GM06990 (cell line): ENCODE measurements at regions not wholly inside any gene's neighbourhood (a gene's known extent, or its start where the extent isn't known, plus 50 kb on each side); places are given as distances from the start of the nearest gene placed in this dataset.

Experiments used
- DNase-seq: peaks from one replicate; pipeline ENCODE4 v3.0.0-alpha.2; 2011; ENCODE audit not compliant: insufficient read length; ENCODE audit errors: extremely low read depth
- H3K27me3 ChIP-seq: replicated peaks from 2 replicates; pipeline ENCODE4 v1.6.0; 2011; ENCODE audit warnings: low read length; ENCODE audit not compliant: control insufficient read depth, insufficient read depth
- H3K36me3 ChIP-seq: 2 replicates; pipeline ENCODE4 v1.5.1; 2011; ENCODE audit warnings: low read length; ENCODE audit not compliant: control insufficient read depth, insufficient read depth
- H3K4me3 ChIP-seq: replicated peaks from 2 replicates; pipeline ENCODE4 v1.5.1; 2011; ENCODE audit warnings: low read depth, mild to moderate bottlenecking, control low read depth, low read length
- CTCF ChIP-seq: IDR thresholded peaks from 2 replicates; pipeline ENCODE4 v1.5.1; 2011; ENCODE audit warnings: low read length, control low read depth, mild to moderate bottlenecking, inconsistent platforms; ENCODE audit not compliant: insufficient read depth, poor library complexity, severe bottlenecking

DNA sequence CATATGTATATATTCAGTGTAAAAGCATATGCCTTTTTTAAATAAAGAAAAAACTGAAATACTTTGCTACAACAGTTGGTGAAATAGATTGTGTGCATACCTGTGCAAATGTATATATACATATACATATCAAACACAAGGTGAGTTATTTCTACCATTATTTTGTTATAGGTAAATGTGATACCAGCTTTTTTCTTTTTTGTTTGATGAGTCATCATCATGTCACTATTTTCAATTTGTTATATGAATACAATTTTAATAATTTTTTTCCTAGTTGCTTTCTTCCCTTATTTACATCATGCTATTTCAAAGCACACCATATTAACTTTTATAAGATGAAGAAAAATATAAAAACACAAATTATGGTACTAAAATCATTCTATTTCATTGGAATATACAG is 87.0 kb upstream of the STK17B start:
- Histone ChIP-seq H3K4me3 (no peak overlapping the region), H3K36me3 (no peaks in the 10 kb centered on the region; the same call in none of the 2 replicates), H3K27me3 (no peaks in the 10 kb centered on the region)
- TF ChIP-seq CTCF: no peak
- DNase-seq: no peak

DNA sequence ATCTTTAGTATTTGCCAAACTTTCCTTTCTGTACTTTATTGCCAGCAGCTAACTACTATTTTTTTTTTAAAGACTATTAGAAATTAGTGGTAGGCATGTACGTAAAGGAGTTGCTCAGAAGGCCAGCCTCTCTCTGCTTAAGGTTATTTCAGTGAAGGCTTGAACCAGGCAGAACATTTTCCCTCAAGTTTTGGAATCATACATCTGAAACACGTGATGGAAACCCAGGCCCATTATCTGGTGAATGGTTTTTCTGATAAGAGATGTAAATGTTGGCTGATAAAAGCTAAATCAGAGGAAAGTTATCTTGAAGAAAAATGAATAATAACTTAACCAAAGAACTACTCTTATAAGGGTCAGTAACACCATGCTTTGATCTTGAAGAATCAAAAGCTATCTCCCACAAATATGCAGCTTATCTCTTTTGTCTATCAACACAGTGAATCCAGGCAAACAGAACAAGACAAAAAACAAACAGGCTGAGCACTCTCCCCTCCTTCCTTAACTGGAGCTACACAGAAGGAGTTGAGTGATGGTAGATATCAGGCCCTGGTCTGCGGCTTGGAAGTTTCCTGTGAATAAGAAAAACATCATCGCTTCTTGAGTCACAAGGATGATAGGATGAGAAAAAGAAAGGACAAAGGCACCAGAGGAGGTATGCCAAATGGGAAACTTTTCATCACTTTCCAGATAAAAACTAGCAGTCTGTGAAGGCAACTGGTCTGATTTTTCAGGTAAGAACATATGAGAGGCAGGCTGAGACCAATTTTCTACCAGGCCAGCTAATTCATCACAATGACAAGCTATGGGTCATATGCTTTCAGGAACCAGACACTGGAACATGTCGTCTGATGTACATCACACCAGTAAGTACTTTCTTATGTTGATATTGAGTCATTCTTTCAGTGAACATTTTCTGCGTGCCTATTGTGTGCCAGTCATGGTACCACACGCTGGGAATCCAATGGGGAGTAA is 88.4 kb upstream of the STK17B start:
- no peak for DNase-seq
- Histone ChIP-seq H3K36me3 (no peaks in the 10 kb centered on the region; the same call in none of the 2 replicates), H3K27me3 (no peaks in the 10 kb centered on the region), H3K4me3 (no peak overlapping the region)
- TF ChIP-seq CTCF: no peak

- no peak overlapping the region for H3K4me3 ChIP-seq
- H3K27me3 ChIP-seq: no peaks in the 10 kb centered on the region
- DNase-seq: no peak
- no peaks in the 10 kb centered on the region; the same call in none of the 2 replicates for H3K36me3 ChIP-seq
- no peak for TF ChIP-seq CTCF
Measured at GRCh38 chr2:196260546-196260945, 89.2 kb upstream of the STK17B start.

GRCh38 chr2:196262606-196263005 is 91.2 kb upstream of the STK17B start:
- no peak for DNase-seq
- TF ChIP-seq CTCF: no peak
- no peaks in the 10 kb centered on the region; the same call in none of the 2 replicates for H3K36me3 ChIP-seq
- no peak overlapping the region for H3K4me3 ChIP-seq
- H3K27me3 ChIP-seq: no peaks in the 10 kb centered on the region

- no peak overlapping the region for H3K4me3 ChIP-seq
- no peak for DNase-seq
Measured at GRCh38 chr2:196263181-196263747, 91.9 kb upstream of the STK17B start.

More at GRCh38 chr2:196263181-196263747, 91.9 kb upstream of the STK17B start:
- no peaks in the 10 kb centered on the region; the same call in 1 of the 2 replicates for H3K36me3 ChIP-seq
- TF ChIP-seq CTCF: no peak
- no peaks in the 10 kb centered on the region for H3K27me3 ChIP-seq
